ENCODE measurements at regions not wholly inside any gene's neighbourhood (a gene's known extent, or its start where the extent isn't known, plus 50 kb on each side); places are given as distances from the start of the nearest gene placed in this dataset.

DNA sequence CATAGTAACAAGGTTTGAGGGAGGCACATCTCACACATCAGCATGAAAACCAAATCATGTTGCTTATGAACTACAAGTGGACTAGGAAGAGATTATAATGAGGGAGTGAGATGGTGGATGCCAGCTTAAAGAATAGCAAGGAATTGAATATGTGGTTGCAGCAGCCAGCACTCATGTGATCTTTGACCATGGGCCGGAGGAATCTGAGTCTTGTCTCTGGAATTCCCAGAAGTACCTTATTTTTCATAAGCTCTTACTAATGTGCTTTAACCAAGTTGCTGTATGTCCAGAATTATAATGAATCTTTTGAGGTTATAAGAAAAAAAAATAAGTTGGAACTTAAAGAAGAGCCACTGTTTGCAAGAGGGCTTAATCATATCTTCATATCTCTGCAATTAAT is 97.0 kb downstream of the DISP1 start (continued):
- TF ChIP-seq, protein P1, sequence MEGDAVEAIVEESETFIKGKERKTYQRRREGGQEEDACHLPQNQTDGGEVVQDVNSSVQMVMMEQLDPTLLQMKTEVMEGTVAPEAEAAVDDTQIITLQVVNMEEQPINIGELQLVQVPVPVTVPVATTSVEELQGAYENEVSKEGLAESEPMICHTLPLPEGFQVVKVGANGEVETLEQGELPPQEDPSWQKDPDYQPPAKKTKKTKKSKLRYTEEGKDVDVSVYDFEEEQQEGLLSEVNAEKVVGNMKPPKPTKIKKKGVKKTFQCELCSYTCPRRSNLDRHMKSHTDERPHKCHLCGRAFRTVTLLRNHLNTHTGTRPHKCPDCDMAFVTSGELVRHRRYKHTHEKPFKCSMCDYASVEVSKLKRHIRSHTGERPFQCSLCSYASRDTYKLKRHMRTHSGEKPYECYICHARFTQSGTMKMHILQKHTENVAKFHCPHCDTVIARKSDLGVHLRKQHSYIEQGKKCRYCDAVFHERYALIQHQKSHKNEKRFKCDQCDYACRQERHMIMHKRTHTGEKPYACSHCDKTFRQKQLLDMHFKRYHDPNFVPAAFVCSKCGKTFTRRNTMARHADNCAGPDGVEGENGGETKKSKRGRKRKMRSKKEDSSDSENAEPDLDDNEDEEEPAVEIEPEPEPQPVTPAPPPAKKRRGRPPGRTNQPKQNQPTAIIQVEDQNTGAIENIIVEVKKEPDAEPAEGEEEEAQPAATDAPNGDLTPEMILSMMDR (IDR thresholded peaks at IDR 0.05; ENCODE audit: low read depth, low read length, missing input control) = no peak
- TF ChIP-seq FOXA2 (IDR thresholded peaks at IDR 0.05) = no peak
- TF ChIP-seq SP1 (IDR thresholded peaks at IDR 0.05) = no peak
- TF ChIP-seq NR2F2 (IDR thresholded peaks at IDR 0.05) = no peak

DNA sequence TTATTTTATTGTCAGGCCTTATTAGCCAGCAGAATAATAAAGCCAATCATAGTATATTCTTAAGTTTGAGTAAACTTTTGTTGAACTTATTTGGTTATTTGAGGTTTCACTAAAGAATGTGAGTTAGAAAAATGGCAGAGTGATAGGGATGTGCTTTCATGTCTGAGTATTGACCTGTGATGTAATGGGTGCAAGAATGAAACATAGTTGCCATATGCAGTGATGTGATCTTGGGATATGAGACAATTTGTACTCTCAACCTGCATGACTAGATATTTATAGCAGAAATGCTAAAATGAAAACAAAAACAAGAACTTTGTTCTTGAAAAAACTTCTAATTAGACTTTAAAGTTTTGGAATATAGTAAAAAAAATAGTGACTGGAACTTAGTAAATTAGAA is 97.9 kb downstream of the DISP1 start:
- no peaks in the 10 kb centered on the region for H3K36me3 ChIP-seq (ENCODE audit: control insufficient read depth in 4 of 4, insufficient read depth in 3 of 4, low read depth in 1 of 4, low read length in 3 of 4)
- peaks cover 0 to 7% (median 1%) of the 10 kb centered on the region in 4 donors for H3K9me3 ChIP-seq (ENCODE audit: control insufficient read depth in 4 of 4, low read length in 3 of 4)
- H3K27ac ChIP-seq (ENCODE audit: low read depth in 1 of 2, low read length in 2 of 2) = no peak overlapping the region
- TF ChIP-seq, protein P2, sequence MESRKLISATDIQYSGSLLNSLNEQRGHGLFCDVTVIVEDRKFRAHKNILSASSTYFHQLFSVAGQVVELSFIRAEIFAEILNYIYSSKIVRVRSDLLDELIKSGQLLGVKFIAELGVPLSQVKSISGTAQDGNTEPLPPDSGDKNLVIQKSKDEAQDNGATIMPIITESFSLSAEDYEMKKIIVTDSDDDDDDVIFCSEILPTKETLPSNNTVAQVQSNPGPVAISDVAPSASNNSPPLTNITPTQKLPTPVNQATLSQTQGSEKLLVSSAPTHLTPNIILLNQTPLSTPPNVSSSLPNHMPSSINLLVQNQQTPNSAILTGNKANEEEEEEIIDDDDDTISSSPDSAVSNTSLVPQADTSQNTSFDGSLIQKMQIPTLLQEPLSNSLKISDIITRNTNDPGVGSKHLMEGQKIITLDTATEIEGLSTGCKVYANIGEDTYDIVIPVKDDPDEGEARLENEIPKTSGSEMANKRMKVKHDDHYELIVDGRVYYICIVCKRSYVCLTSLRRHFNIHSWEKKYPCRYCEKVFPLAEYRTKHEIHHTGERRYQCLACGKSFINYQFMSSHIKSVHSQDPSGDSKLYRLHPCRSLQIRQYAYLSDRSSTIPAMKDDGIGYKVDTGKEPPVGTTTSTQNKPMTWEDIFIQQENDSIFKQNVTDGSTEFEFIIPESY (IDR thresholded peaks at IDR 0.05) = no peak
- TF ChIP-seq, protein P3, sequence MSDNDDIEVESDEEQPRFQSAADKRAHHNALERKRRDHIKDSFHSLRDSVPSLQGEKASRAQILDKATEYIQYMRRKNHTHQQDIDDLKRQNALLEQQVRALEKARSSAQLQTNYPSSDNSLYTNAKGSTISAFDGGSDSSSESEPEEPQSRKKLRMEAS (IDR thresholded peaks at IDR 0.05) = no peak
- TF ChIP-seq HNF4A (conservative IDR thresholded peaks at IDR 0.05) = no peak
- TF ChIP-seq, protein P4, sequence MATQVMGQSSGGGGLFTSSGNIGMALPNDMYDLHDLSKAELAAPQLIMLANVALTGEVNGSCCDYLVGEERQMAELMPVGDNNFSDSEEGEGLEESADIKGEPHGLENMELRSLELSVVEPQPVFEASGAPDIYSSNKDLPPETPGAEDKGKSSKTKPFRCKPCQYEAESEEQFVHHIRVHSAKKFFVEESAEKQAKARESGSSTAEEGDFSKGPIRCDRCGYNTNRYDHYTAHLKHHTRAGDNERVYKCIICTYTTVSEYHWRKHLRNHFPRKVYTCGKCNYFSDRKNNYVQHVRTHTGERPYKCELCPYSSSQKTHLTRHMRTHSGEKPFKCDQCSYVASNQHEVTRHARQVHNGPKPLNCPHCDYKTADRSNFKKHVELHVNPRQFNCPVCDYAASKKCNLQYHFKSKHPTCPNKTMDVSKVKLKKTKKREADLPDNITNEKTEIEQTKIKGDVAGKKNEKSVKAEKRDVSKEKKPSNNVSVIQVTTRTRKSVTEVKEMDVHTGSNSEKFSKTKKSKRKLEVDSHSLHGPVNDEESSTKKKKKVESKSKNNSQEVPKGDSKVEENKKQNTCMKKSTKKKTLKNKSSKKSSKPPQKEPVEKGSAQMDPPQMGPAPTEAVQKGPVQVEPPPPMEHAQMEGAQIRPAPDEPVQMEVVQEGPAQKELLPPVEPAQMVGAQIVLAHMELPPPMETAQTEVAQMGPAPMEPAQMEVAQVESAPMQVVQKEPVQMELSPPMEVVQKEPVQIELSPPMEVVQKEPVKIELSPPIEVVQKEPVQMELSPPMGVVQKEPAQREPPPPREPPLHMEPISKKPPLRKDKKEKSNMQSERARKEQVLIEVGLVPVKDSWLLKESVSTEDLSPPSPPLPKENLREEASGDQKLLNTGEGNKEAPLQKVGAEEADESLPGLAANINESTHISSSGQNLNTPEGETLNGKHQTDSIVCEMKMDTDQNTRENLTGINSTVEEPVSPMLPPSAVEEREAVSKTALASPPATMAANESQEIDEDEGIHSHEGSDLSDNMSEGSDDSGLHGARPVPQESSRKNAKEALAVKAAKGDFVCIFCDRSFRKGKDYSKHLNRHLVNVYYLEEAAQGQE (IDR thresholded peaks at IDR 0.05) = no peak
- TF ChIP-seq, protein P5, sequence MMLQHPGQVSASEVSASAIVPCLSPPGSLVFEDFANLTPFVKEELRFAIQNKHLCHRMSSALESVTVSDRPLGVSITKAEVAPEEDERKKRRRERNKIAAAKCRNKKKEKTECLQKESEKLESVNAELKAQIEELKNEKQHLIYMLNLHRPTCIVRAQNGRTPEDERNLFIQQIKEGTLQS (IDR thresholded peaks at IDR 0.05) = no peak
- TF ChIP-seq EGR1 (IDR thresholded peaks at IDR 0.05; ENCODE audit: low read depth in 2 of 2) = no peak
- no peak for TF ChIP-seq YY1 (IDR thresholded peaks at IDR 0.05)
- TF ChIP-seq RXRA (IDR thresholded peaks at IDR 0.05) = no peak
- TF ChIP-seq RAD21 (IDR thresholded peaks at IDR 0.05) = no peak
- TF ChIP-seq SP1 (IDR thresholded peaks at IDR 0.05) = no peak
- TF ChIP-seq, protein P1 (IDR thresholded peaks at IDR 0.05; ENCODE audit: low read depth, low read length, missing input control) = no peak
- TF ChIP-seq JUND (IDR thresholded peaks at IDR 0.05) = no peak
- no peak for TF ChIP-seq GABPA (IDR thresholded peaks at IDR 0.05 in 1 of 2, conservative IDR thresholded peaks at IDR 0.05 in 1 of 2)
- no peak for TF ChIP-seq NR2F2 (IDR thresholded peaks at IDR 0.05)
- TF ChIP-seq FOXA2 (IDR thresholded peaks at IDR 0.05) = no peak
- TF ChIP-seq TAF1 (conservative IDR thresholded peaks at IDR 0.05) = no peak
- no peak for TF ChIP-seq FOXA1 (IDR thresholded peaks at IDR 0.05)
- no peak for TF ChIP-seq HNF4G (IDR thresholded peaks at IDR 0.05)
- DNase-seq (ENCODE audit: low spot score) = no peak
- H3K9ac ChIP-seq (ENCODE audit: low read depth in 1 of 2, low read length in 2 of 2) = no peak overlapping the region
- H3K4me3 ChIP-seq (ENCODE audit: low read depth in 1 of 3, low read length in 3 of 3) = no peak overlapping the region
- H3K27me3 ChIP-seq (ENCODE audit: control insufficient read depth in 4 of 4, insufficient read depth in 4 of 4, low read length in 3 of 4) = no peaks in the 10 kb centered on the region
- no peaks in the 10 kb centered on the region for H3K4me1 ChIP-seq (ENCODE audit: control insufficient read depth in 4 of 4, insufficient read depth in 4 of 4, low read length in 3 of 4)
